ENCODE measurements at regions not wholly inside any gene's neighbourhood (a gene's known extent, or its start where the extent isn't known, plus 50 kb on each side); places are given as distances from the start of the nearest gene placed in this dataset.

GRCh38 chr5:163594951-163595350 lies 89.5 kb downstream of the MAT2B start:
- Histone ChIP-seq H3K79me2 (ENCODE audit: control insufficient read depth, insufficient read depth, low read length) (no peaks in the 10 kb centered on the region), H3K4me1 (ENCODE audit: control insufficient read depth in 2 of 2, insufficient read depth in 2 of 2, low read length in 2 of 2) (no peaks in the 10 kb centered on the region), H3K4me2 (replicated peaks; ENCODE audit: low read depth, low read length, poor library complexity, severe bottlenecking) (no peak overlapping the region), H3K4me3 (ENCODE audit: control extremely low read depth in 1 of 5, extremely low read depth in 1 of 5, insufficient read depth in 1 of 5, low read depth in 2 of 5, low read length in 4 of 5) (no peak overlapping the region), H2AFZ (ENCODE audit: insufficient read depth, low read depth, low read length, poor library complexity, severe bottlenecking) (no peak overlapping the region), H3K27me3 (replicated peaks in 1 of 4; ENCODE audit: control extremely low read depth in 1 of 4, control insufficient read depth in 3 of 4, insufficient read depth in 4 of 4, low read length in 3 of 4) (peaks cover 0 to 3% (median 1%) of the 10 kb centered on the region in 4 experiments), H3K9ac (ENCODE audit: low read length) (no peak overlapping the region), H3K27ac (ENCODE audit: low read length in 2 of 2) (no peak overlapping the region), H3K9me3 (ENCODE audit: control extremely low read depth in 1 of 3, control insufficient read depth in 2 of 3, insufficient read depth in 1 of 3, low read length in 2 of 3) (no peaks in the 10 kb centered on the region), H4K20me1 (ENCODE audit: control insufficient read depth, insufficient read depth, low read length, poor library complexity, severe bottlenecking) (no peaks in the 10 kb centered on the region), H3K36me3 (replicated peaks in 1 of 2; ENCODE audit: control extremely low read depth in 1 of 2, control insufficient read depth in 1 of 2, extremely low read depth in 1 of 2, insufficient read depth in 2 of 2, low read length in 1 of 2) (no peaks in the 10 kb centered on the region)
- DNase-seq (no peak), ATAC-seq (ENCODE audit: low read depth) (no peak)
- intact Hi-C loops (cut with micrococcal nuclease), result no loop called here
- Mint-ChIP-seq H3K27ac (no peak overlapping the region), H3K9me3 (ENCODE audit: insufficient read depth) (peaks cover 3% of the 10 kb centered on the region), H3K27me3 (peaks cover 23% of the 10 kb centered on the region), H3K4me1 (no peaks in the 10 kb centered on the region), H3K4me3 (no peak overlapping the region)
- ChIA-PET POLR2A (no interaction called here), CTCF (no interaction called here)
- TF ChIP-seq CTCF (IDR thresholded peaks at IDR 0.05) (no peak), EZH2 (IDR thresholded peaks at IDR 0.05; ENCODE audit: borderline replicate concordance, insufficient read depth, low read depth, low read length, poor library complexity, severe bottlenecking) (no peak)
- 80% methylated on average over 1 of the region's 3 CpGs for WGBS (ENCODE audit: insufficient coverage)

- no peaks in the 10 kb centered on the region for H3K9me3 ChIP-seq (ENCODE audit: control extremely low read depth in 1 of 3, control insufficient read depth in 2 of 3, insufficient read depth in 1 of 3, low read length in 2 of 3)
- no peak overlapping the region for H3K4me2 ChIP-seq (replicated peaks; ENCODE audit: low read depth, low read length, poor library complexity, severe bottlenecking)
- POLR2A ChIA-PET, result no interaction called here
- ATAC-seq (ENCODE audit: low read depth) (no peak), DNase-seq (no peak)
- no peaks in the 10 kb centered on the region for H3K4me1 ChIP-seq (ENCODE audit: control insufficient read depth in 2 of 2, insufficient read depth in 2 of 2, low read length in 2 of 2)
- CTCF ChIA-PET, result no interaction called here
- H3K36me3 ChIP-seq (replicated peaks in 1 of 2; ENCODE audit: control extremely low read depth in 1 of 2, control insufficient read depth in 1 of 2, extremely low read depth in 1 of 2, insufficient read depth in 2 of 2, low read length in 1 of 2), result no peaks in the 10 kb centered on the region
- H3K27me3 Mint-ChIP-seq, result peaks cover 31% of the 10 kb centered on the region
- H3K4me3 ChIP-seq (ENCODE audit: control extremely low read depth in 1 of 5, extremely low read depth in 1 of 5, insufficient read depth in 1 of 5, low read depth in 2 of 5, low read length in 4 of 5), result no peak overlapping the region
- H3K27ac ChIP-seq (ENCODE audit: low read length in 2 of 2), result no peak overlapping the region
- no peak for TF ChIP-seq EZH2 (IDR thresholded peaks at IDR 0.05; ENCODE audit: borderline replicate concordance, insufficient read depth, low read depth, low read length, poor library complexity, severe bottlenecking)
- TF ChIP-seq CTCF (IDR thresholded peaks at IDR 0.05), result no peak
- H3K79me2 ChIP-seq (ENCODE audit: control insufficient read depth, insufficient read depth, low read length), result no peaks in the 10 kb centered on the region
- H4K20me1 ChIP-seq (ENCODE audit: control insufficient read depth, insufficient read depth, low read length, poor library complexity, severe bottlenecking), result no peaks in the 10 kb centered on the region
- no peak overlapping the region for H3K27ac Mint-ChIP-seq
- no peak overlapping the region for H3K4me3 Mint-ChIP-seq
- WGBS (ENCODE audit: insufficient coverage), result 67% methylated on average over 5 of the region's 6 CpGs
- H3K9ac ChIP-seq (ENCODE audit: low read length), result no peak overlapping the region
- no peaks in the 10 kb centered on the region for H3K4me1 Mint-ChIP-seq
- H2AFZ ChIP-seq (ENCODE audit: insufficient read depth, low read depth, low read length, poor library complexity, severe bottlenecking), result no peak overlapping the region
- peaks cover 0 to 3% (median 1%) of the 10 kb centered on the region in 4 experiments for H3K27me3 ChIP-seq (replicated peaks in 1 of 4; ENCODE audit: control extremely low read depth in 1 of 4, control insufficient read depth in 3 of 4, insufficient read depth in 4 of 4, low read length in 3 of 4)
- intact Hi-C loops (cut with micrococcal nuclease), result no loop called here
- peaks cover 3% of the 10 kb centered on the region for H3K9me3 Mint-ChIP-seq (ENCODE audit: insufficient read depth)
Measured at GRCh38 chr5:163595932-163596607, 90.7 kb downstream of the MAT2B start.
